NCI-H82 treated with DMSO at 0.1 percent for 48 hours (cell line): ENCODE measurements at regions not wholly inside any gene's neighbourhood (a gene's known extent, or its start where the extent isn't known, plus 50 kb on each side); places are given as distances from the start of the nearest gene placed in this dataset.

ENCODE experiments used
- DNase-seq: peaks from one replicate; lab custom pipeline; 2025; ENCODE audit not compliant: unreplicated experiment; lab: John Stamatoyannopoulos, UW

DNA sequence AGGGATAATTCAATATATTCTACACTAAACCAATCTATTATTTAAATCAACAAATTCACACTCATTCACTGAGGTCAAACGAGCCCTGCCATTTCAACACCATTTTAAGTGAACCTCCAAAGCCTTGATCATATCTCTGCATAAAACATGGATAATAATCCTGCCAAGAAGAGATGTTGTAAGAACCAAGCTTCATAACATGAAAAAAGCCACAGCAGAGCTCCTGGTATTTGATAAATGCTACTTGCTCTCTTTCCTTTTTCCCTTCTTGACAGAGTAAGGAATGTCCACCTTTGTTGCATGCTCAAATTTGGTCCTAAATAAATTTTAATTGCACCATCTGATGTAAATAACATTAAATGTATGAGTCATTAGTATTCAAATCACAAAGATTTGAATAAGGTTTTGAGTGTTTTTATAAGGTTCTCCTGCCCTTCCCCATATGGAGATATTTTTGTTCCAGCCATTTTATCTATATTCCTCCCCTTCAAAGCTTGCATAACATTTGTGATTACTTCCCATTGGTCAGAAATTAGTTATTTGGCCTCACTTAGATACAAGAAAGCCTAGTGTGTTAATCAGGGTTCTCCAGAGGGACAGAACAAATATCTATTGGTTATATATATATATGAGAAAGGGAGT lies 318.8 kb downstream of the RND3 start:
- no peak for DNase-seq

DNA sequence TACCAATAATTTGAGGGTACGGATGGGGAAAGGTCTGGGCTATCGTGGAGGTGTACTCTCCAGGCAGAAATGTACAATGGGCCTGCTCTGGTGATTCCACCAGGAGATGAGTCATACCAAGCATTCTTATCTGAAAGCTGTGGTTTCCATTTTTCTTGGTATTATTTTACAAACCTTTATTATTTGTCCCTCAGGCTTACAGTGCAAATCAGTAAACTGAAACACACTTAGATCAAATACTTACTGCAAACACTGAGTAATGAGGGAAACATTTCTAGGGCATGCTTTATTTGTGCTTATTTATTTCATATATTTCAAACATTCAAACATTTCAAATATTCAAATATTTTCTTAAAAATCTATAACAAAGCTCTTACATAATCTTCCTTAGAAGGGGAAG lies 319.8 kb downstream of the RND3 start:
- no peak for DNase-seq

DNA sequence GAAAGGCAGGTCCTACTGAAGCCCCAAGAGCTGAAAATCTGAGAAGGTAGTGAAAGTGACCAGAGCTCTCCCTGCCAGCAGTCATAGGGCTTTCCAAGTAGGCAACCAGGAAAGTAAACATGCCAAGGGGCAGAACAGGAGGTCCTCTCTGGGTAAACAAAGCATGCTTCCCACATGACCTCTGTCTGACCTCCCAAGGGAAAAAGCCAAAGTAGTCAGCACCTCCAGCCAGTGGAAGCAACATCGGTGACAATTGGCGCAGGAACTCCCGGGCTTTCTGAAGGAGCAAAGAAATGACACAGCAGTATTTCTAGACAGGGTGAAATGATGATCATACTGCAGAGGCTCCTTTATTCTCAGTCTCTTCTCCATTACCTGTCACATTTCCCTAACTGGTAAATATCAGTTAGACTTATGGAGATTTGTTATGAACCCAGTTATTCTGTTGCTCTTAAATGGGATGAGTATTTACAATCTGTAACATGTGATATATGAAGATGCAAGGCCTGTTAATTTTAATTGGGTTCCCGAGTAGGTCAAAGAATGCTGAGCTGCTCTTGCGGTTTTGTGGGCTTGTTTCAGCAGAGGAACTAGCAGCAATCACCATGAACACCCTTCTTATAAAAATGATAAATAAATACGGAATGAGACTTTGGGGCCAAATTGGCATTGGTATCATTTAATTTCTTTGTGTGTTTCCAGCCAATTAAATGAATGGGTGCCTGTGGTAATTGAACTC lies 321.0 kb downstream of the RND3 start:
- DNase-seq, result no peak

DNA sequence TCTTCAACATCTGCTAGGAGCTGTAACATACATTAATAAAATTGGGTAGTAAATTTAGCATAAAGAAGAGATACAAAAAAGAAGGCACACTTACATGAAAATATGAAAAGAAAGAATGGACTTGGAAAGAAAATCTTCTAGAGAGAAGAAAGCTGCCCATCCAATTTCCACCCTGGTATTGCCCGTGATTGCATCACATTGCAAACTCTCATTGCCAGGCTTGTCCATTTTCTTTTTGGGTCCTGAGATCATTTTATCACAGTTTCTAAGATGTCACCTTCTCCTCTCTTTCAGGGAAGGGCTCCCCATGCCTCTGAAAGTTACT lies 321.5 kb downstream of the RND3 start:
- DNase-seq, result no peak

DNA sequence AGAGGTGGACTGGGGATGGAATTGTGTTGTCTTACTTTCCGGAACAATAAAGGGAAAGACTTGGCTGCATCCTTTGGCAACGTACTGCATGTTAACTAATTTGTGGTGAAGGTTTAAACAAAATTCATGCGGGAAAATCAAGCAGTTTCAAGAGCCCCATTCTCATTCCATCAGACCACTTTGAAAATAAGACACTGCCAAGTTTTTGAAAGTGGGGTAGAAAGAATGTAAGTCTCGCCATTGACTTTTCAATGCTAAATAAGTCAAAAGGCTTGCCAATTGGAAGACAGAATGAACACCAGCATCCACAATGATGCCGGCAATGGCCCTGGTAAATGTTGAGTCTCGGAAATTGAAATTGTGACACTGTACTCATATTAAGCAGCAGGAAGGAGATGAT lies 322.0 kb downstream of the RND3 start:
- no peak for DNase-seq

DNA sequence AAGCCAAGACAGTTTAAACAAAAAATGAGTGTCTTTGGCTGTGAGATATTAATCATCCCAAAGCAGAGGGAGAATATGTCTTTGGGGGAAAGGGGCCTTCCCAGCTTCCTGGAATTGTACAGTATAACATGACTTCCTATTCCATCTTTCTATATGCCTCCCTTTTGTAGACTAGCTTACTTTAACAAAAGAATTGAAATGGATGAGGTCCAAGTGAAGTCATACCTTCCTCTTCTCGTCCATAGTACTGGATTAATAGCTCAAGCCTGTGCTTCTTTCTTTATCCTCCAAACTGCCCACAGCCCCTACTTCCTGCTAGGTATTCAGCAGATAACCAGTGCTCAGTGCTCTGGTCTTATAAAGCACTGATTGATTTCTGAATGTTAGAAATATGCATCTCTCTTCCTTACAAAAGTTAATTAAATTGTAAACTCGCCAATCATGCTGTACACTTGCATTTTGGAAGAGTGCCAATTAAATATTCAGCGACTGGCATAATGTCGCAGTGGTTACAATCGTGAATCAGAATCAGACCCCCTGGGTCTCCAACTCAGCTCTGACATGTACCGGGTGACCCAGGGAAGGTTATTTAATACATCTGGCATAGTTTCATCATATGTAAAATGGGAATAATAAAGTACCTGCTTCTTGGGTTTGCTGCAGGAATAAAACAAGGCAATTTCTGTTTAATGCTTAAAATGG lies 325.1 kb downstream of the RND3 start:
- no peak for DNase-seq

DNA sequence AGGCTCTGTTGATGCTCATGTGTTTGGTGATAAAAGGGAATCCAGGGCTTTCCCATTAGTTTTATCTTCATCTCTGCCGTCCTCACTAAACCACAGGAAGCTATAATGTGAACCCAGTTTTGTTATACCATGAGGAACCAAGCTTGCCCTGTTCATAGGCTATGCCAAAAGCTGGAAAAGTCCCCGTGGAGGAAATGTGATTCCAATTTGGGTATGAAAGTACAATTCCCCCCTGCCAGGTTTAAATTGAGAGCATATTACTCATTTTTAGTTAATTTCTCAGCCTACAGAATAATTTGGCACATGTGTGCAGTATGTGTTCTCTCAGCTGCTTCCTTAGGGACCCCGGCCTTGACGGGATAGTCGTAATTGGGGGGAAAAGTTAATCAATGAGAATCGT lies 327.4 kb downstream of the RND3 start:
- no peak for DNase-seq

DNA sequence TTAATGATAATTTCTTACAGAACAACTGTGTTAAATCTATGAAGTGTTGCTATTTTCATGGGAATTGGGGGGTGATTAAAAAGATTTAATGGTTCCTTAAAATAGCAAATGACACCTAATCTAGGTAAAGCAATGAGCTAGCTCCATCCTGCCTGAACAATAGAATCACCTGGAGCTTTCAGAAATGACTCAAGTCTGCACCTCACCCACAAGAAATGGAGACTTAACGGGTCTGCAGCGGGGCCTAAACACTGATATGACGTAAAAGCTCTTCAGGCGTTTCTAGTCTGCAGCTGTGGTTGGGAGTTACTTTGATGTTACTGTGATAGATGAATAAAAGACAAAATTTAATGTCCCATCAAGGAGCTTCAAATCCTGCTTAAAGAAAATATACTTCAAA lies 328.2 kb downstream of the RND3 start:
- DNase-seq, result no peak

DNA sequence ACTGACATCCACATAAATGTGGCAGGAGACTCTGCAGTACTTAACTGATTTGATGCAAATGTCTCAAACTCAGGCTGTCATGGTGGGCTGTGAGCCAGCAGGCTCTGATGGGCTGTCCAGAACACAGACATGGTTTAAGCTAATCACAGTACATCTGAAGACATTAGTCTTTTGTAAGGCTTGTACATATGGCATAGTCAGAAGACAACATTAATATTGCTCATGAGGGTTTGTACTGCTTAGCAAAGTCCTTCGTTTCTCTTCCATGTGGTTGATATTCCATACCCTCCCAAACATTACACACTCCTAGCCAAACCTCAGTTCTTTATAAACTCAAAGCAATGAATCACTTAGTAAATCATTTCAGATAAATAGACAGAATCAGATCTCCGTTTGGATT lies 330.6 kb downstream of the RND3 start:
- no peak for DNase-seq

DNA sequence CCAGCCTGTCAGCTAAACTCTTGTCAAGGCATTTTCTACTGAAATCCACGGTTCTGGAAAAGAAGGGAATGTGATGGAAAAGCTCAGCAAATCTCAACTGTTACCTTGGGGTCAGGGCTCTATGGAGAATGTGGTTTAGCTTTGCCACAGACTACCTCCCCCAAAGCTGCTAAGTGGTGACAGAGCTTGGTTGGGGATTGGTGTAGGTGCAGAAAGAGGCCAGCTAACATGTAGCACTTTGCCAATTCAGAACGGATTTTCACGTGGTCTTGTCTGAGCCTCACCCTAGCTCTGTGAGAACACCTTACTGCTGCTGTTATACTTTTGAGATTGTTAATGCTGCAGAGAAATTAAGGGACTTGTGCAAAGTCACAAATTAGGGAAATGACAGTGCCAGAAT lies 331.1 kb downstream of the RND3 start:
- DNase-seq, result no peak

DNA sequence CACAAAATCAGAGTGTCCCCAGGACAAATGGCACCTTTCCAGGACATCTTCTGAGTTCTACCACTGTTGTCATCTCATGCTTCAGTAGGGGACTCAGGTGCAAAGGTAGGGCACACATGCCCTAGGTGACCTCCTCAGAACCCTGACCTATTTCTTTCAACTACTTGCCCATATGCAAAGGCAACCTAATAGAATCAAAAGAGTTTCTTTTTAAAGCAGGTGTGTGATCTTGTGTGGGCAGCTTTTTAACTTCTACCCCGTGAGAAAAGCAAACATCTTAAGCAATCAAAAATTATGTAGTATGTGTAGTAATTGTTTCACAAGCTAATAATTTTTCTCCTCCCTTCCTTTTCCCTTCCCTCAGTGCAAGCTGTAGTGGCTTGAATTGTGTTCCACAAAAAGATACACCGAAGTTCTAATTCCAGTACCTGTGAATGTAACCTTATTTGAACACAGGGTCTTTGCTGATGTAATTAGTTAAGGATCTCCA lies 333.1 kb downstream of the RND3 start:
- no peak for DNase-seq

DNA sequence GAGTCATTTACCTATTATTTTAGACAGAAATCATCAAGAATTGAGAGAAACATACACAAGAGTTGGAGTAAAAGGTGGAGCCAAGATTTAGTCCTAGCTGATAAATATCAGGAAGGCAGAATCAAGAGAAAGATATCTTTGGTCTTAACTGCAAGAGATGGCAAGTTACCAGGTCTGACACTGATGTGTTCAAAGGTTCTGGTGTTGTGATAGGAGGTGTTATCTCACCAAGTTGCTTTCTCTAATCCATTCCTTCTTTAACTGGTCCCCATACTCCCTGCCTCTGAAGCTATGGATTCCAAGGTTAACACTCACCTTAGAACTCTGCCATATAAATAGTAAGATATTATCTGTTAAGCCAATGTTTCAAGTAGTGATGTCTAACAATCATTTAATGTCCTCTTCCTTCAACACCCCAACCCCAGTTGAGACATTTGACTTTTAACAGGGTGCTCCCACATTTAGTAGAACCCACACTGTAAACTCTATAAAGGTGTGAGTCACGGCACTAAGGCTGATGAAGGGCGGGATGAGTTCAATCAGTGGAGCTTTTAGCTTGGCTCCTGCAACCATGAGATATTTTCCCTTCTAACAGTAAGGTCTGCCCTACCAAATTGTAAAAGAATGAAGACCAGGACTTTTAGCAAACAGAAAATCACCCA lies 333.7 kb downstream of the RND3 start:
- no peak for DNase-seq

DNA sequence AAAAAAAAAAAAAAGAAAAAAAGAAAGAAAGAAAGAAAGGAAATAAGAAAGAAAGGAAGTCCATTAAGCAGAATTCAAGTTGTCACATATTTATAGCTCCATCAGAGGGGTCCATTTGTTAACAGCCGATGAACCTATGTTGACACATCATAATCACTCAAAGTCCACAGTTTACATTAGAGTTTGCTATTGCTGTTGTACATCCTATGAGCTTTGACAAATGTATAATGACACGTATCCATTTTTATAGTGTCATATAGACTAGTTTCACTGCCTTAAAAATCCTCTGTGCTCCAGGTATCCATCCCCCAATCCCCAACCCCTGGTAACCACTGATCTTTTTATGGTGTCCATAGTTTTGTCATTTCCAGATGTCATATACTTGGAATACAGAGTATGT lies 335.2 kb downstream of the RND3 start:
- DNase-seq, result no peak

DNA sequence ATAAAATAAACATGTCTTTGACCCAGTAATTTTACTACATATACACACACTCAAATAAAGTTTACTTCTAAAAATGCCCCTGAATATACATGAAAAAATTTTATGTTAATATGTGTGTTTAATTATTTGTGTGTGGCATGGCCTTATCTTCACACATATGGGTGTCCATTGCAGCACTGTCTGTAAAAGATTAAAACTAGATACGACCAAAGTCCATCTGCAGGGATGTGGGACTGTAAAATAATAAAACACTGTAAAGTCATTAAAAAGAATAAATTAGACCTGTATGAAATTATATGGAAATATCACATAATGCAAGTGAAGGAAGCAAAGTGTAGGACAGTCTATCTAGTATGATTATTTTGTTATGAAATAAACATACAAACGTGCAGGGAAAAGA lies 337.3 kb downstream of the RND3 start:
- DNase-seq, result no peak

DNA sequence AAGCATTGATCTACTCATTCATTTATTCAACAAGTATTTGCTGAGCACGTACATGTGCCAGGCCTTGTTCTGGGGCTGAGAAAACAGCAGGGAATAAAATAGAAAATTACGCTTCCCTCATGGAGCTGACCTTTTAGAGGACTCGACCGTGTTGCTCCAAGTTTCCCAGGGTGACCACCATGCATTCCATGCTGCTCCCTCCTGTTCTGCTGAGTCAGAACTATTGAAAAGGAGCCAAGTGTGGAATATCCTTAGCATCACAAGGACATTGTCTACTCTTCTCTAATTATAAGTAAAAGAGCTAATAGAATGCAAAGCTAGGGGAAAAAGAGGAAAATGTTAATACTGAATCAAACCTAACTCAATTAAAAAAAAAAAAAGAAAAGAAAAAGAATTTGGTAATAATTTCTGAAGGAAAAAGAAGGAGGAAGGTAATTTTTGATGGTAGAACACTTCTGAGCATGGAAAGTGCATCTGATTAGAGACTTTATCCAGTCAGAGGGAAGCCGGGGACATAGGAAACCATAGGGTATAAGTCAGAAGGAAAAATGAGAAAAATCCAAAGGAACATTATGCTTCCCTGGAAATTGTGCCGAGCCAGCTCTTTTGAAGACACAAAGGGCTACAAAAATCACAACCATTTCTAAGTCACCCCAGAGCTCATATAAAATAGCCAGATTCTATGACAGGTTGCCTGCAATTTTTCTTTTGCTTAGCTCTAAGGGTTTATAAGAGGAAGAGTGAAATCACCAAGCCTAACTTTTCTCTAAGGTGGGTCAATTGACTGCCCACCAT lies 339.4 kb downstream of the RND3 start:
- no peak for DNase-seq

DNA sequence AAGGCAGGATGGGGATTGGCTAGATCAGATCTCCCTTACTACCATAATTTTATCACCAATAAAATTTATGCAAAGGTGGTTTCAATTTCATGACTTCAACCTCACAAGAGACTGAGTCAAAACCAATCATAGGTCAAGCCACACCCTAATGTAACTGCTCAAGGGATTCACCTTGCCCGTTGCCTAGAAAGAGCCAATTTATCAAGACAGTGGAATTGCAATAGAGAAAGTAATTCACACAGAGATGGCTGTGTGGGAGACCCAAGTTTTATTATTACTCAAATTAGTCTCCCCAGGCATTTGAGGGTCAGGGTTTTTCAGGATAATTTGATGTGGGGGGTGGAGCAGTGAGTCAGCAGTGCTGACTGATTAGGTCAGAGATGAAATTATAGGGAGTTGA lies 340.6 kb downstream of the RND3 start:
- no peak for DNase-seq

DNA sequence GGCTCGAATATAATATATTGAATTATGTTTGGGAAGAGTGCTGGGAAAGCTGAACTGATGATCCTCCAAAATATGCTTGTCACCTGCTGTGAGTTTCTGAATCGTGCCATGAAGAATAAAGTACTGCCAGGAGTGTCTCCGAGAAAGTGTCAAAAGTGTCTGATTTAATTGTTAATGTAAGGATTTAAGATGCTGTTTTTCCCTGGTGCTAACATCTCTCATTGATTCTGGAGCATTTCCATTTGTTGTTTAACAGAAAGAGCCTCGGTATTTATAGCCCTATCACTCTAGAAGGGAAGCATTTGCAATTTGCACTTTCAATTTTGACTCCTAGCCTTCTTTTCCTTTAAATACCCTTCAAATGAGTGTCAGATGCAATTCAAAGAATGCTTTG lies 342.2 kb downstream of the RND3 start:
- DNase-seq, result no peak

DNA sequence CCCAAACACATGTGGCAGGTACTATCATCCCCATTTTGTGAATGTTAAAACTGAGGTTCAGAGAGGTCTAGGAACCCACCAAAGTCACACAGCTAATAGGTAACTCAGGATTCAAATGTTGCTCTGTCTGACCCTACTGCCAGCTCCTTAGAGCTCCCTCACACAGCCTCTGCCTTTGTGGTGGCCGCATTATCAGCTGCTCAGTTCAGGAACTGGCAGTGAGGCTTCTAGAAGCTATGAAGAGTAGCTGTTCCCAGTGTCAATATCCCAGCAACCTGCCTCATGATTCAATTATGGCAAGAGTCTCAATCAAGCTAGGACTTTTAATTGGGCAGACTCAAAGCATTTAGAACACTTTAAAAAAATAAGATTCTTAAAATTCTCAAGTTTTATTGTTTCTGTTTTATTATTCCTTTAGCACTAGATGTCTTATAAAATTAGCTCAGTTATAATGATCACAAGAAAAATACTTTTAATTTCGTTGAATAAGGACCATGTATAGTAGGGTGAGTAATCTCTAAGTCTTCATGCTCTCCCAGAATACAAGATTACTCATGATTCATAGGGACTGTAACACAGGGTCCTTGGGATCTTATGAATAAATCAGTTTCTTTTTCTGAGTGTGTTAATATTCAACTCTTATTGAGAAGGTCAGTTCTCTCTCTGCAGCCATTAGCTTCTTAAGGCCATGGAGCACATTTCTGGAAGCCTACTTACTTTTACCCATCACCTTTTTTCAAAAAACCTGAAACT lies 342.7 kb downstream of the RND3 start:
- DNase-seq, result no peak

DNA sequence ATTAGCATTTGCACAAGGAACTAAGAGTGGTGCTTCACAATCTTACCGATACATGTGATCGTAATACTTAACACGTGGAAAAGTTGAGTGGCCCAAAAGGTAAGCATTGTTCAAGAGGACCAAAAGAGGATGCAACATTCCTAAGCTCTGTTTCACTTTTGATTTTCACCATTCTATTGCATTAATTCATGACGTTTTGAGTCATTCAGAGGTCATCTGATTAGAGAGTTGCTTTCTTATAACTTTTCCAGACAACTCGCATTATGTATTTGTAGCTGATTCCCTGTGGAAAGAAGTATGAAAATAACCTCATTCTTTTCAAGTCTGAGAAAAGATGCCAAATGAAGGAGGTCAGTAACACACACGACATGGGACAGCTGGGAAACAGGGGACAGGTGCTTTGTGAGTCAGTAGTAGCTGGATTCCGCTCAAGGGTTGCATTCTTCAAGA lies 344.4 kb downstream of the RND3 start:
- DNase-seq, result no peak

DNA sequence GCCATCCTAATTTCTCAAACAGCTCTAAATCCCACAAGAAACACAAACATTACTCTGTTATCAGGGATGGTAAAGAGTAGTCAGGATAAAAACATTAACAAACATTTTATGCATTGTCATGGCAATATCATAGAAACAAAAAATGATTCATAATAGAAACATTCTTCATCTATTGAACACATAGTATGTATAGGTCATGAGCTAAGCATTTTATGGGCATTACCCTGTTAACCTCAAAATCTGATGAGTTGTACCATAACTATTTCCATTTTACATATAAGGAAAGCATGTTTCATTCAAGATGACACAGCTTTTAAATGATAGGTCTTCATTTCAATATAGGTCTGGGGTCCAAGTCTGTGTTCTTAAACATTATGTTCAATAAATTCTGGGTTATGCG lies 344.9 kb downstream of the RND3 start:
- DNase-seq, result no peak
